ENCODE measurements at regions not wholly inside any gene's neighbourhood (a gene's known extent, or its start where the extent isn't known, plus 50 kb on each side); places are given as distances from the start of the nearest gene placed in this dataset.

GRCh38 chr11:31981457-31981856, 109.4 kb upstream of the RCN1 start:
- TF ChIP-seq CTCF (IDR thresholded peaks at IDR 0.05; ENCODE audit: low read depth, low read length): no peak
- TF ChIP-seq EZH2phosphoT487 (IDR thresholded peaks at IDR 0.05; ENCODE audit: low read depth): no peak
